GM12878 (cell line): ENCODE measurements at regions not wholly inside any gene's neighbourhood (a gene's known extent, or its start where the extent isn't known, plus 50 kb on each side); places are given as distances from the start of the nearest gene placed in this dataset.

ENCODE experiments used
- ATAC-seq: fragments of 200-7000 bp; cut with Tn5 transposase; 3 replicates; pipeline ENCODE4 v1.9.1; 2020; ENCODE audit warnings: mild to moderate bottlenecking, moderate library complexity
- BruUV-seq: library from RNA; stranded (reverse); fragments of 400-500 nt; replicated peaks from 2 replicates; lab custom pipeline; 2021; lab: Mats Ljungman, UMichigan
- CTCF ChIA-PET: fragments of 300-600 bp; sonication (Branson Sonifier 250); formaldehyde crosslinking; extraction: SDS; loops from one replicate; lab custom pipeline; 2021; ENCODE audit warnings: inconsistent platforms; lab: Yijun Ruan, JAX
- POLR2A ChIA-PET: fragments of 350-600 bp; formaldehyde crosslinking; extraction: SDS; loops from one replicate; lab custom pipeline; 2021; ENCODE audit warnings: inconsistent platforms; lab: Charles Lee
- RAD21 ChIA-PET: fragments of 300-600 bp; sonication (Branson Sonifier 250); formaldehyde crosslinking; loops from one replicate; lab custom pipeline; 2023; ENCODE audit warnings: antibody characterized with exemption; ENCODE audit not compliant: unreplicated experiment; lab: Charles Lee
- SMC1A ChIA-PET: fragments of 300-600 bp; sonication (Branson Sonifier 250); formaldehyde crosslinking; loops from one replicate; lab custom pipeline; 2023; ENCODE audit not compliant: unreplicated experiment, uncharacterized antibody; lab: Charles Lee
- DNase-seq: peaks from one replicate; pipeline ENCODE4 v3.0.0-alpha.2; 2011; ENCODE audit warnings: low read depth, low spot score
- FAIRE-seq: peaks from 3 replicates; lab custom pipeline; 2011; peaks lifted over from hg19 to GRCh38; lab: Jason Lieb, UNC
- H2AFZ ChIP-seq: 2 replicates; pipeline ENCODE4 v1.6.0; 2011; ENCODE audit warnings: low read depth, low read length, control low read depth; ENCODE audit not compliant: control insufficient read depth
- H3K27ac ChIP-seq: 2 replicates; pipeline ENCODE4 v1.5.1; 2011; ENCODE audit warnings: control low read depth; ENCODE audit not compliant: control insufficient read depth, insufficient read depth
- H3K27me3 ChIP-seq, 2 experiments: replicated peaks in 1 of 2; 2 replicates each; pipeline versions ENCODE4 v1.6.0 to v1.6.1; 2011; ENCODE audit warnings: low read length in 1 of 2; ENCODE audit not compliant: control insufficient read depth in 2 of 2, insufficient read depth in 2 of 2
- H3K36me3 ChIP-seq, 2 experiments: 2 replicates each; pipeline ENCODE4 v1.5.1; 2011; ENCODE audit warnings: low read length in 1 of 2; ENCODE audit not compliant: control insufficient read depth in 2 of 2, insufficient read depth in 2 of 2
- H3K4me1 ChIP-seq: 2 replicates; pipeline ENCODE4 v1.6.1; 2011; ENCODE audit warnings: mild to moderate bottlenecking, low read length, moderate library complexity, mixed read lengths; ENCODE audit not compliant: control insufficient read depth, insufficient read depth
- H3K4me2 ChIP-seq: 2 replicates; pipeline ENCODE4 v1.6.0; 2011; ENCODE audit warnings: control low read depth; ENCODE audit not compliant: control insufficient read depth, insufficient read depth
- H3K4me3 ChIP-seq: fragments of 200-600 bp; sonication (generic); 2 replicates; pipeline ENCODE4 v1.5.1; 2016
- H3K79me2 ChIP-seq: 2 replicates; pipeline ENCODE4 v1.6.0; 2011; ENCODE audit warnings: low read length; ENCODE audit not compliant: control insufficient read depth, insufficient read depth
- H3K9ac ChIP-seq: 2 replicates; pipeline ENCODE4 v1.8.0; 2011; ENCODE audit warnings: low read length, control low read depth, mixed read lengths; ENCODE audit not compliant: control insufficient read depth, insufficient read depth
- H3K9me3 ChIP-seq: replicated peaks from 3 replicates; pipeline ENCODE4 v1.5.1; 2011; ENCODE audit warnings: mild to moderate bottlenecking, low read length; ENCODE audit not compliant: control insufficient read depth, insufficient read depth
- H4K20me1 ChIP-seq: 2 replicates; pipeline ENCODE4 v1.6.0; 2011; ENCODE audit not compliant: control insufficient read depth, insufficient read depth
- CREB1 ChIP-seq: IDR thresholded peaks from 2 replicates; pipeline ENCODE4 v1.6.1; 2012; ENCODE audit warnings: low read depth, mild to moderate bottlenecking, inconsistent platforms
- CTCF ChIP-seq, 3 experiments: IDR thresholded peaks in 2 of 3; conservative IDR thresholded peaks in 1 of 3; 2 replicates each; pipeline ENCODE4 v1.5.1; 2011; ENCODE audit warnings: low read depth in 3 of 3, low read length in 3 of 3, mild to moderate bottlenecking in 3 of 3, control low read depth in 2 of 3, moderate library complexity in 2 of 3, inconsistent platforms in 1 of 3, mixed read lengths in 1 of 3; ENCODE audit not compliant: control insufficient read depth in 2 of 3, insufficient read depth in 1 of 3; ENCODE audit errors: extremely low read depth in 1 of 3
- E4F1 ChIP-seq: fragments of 450-650 bp; IDR thresholded peaks from 2 replicates; pipeline ENCODE4 v1.6.1; 2018; ENCODE audit warnings: borderline replicate concordance, mild to moderate bottlenecking; ENCODE audit not compliant: partially characterized antibody
- HDAC2 ChIP-seq: fragments of 200-600 bp; sonication (generic); IDR thresholded peaks from 2 replicates; pipeline ENCODE4 v1.6.1; 2017
- IKZF2 ChIP-seq, 2 experiments: fragments of 450-650 bp; IDR thresholded peaks; 2 replicates each; pipeline ENCODE4 v1.6.1; 2017; ENCODE audit warnings: mild to moderate bottlenecking in 2 of 2, moderate library complexity in 2 of 2
- MYB ChIP-seq: fragments of 150-350 bp; IDR thresholded peaks from 2 replicates; pipeline ENCODE4 v1.6.1; 2014; ENCODE audit warnings: mild to moderate bottlenecking, low read depth, low read length, borderline replicate concordance
- NR2F1 ChIP-seq: fragments of 450-650 bp; conservative IDR thresholded peaks from 2 replicates; pipeline ENCODE4 v1.6.1; 2017; ENCODE audit warnings: mild to moderate bottlenecking
- NRF1 ChIP-seq: conservative IDR thresholded peaks from 2 replicates; pipeline ENCODE4 v1.6.1; 2011; ENCODE audit warnings: mild to moderate bottlenecking, low read depth, low read length, improper control_type of control experiment
- PBX3 ChIP-seq: IDR thresholded peaks from 2 replicates; pipeline ENCODE4 v1.6.1; 2011; ENCODE audit warnings: mild to moderate bottlenecking, low read depth, low read length, moderate library complexity; ENCODE audit not compliant: insufficient replicate concordance
- SMAD5 ChIP-seq: IDR thresholded peaks from 2 replicates; pipeline ENCODE4 v1.6.1; 2016; ENCODE audit warnings: antibody characterized with exemption, low read depth
- SUZ12 ChIP-seq: fragments of 200-600 bp; sonication (generic); IDR thresholded peaks from one replicate; pipeline ENCODE4 v1.6.1; 2018; ENCODE audit warnings: antibody characterized with exemption, mild to moderate bottlenecking; ENCODE audit not compliant: unreplicated experiment
- YY1 ChIP-seq: IDR thresholded peaks from 2 replicates; pipeline ENCODE4 v1.6.1; 2011; ENCODE audit warnings: low read depth, mild to moderate bottlenecking, low read length
- ZNF24 ChIP-seq: fragments of 450-650 bp; IDR thresholded peaks from 2 replicates; pipeline ENCODE4 v1.6.1; 2017; ENCODE audit warnings: antibody characterized with exemption, mild to moderate bottlenecking
- WGBS: methylation state at CpG from one replicate; pipeline ENCODE4 v1.1.6; 2016; ENCODE audit warnings: low lambda C conversion rate; ENCODE audit not compliant: insufficient replicate concordance, insufficient coverage; ENCODE audit errors: missing lambda C conversion rate; 5-methylcytosine and 5-hydroxymethylcytosine counted together
- in situ Hi-C: fragments of 300-500 bp; cut with MboI; formaldehyde crosslinking; loops from 9 replicates; pipeline ENCODE4 v1.14.3; 2018; ENCODE audit warnings: mixed read lengths
- intact Hi-C: fragments of 100-400 bp; cut with micrococcal nuclease; formaldehyde crosslinking; loops from one replicate; pipeline ENCODE4 v1.14.2; 2022; ENCODE audit not compliant: unreplicated experiment

- in situ Hi-C loops (no loop called here), intact Hi-C loops (no loop called here)
- H3K4me2 ChIP-seq = no peak overlapping the region
- H3K79me2 ChIP-seq = no peaks in the 10 kb centered on the region
- ChIA-PET SMC1A (interaction anchor here (0.8 to 3.7 kb wide), 5 partner anchors 8 to 21 kb away, joined by 3 to 28 read pairs (median 3); no protein-coding TSS in a partner anchor), CTCF (no interaction called here), POLR2A (no interaction called here), RAD21 (interaction anchor here (1.0 kb wide), 1 partner anchor 13 kb away, joined by 3 read pairs; no protein-coding TSS in a partner anchor)
- H3K36me3 ChIP-seq = no peaks in the 10 kb centered on the region
- ATAC-seq (no peak), DNase-seq (no peak), FAIRE-seq (no peak)
- H3K27me3 ChIP-seq = no peaks in the 10 kb centered on the region
- H3K4me3 ChIP-seq = no peak overlapping the region
- TF ChIP-seq SMAD5 = no peak
- no peak for TF ChIP-seq SUZ12
- TF ChIP-seq NR2F1 = no peak
- TF ChIP-seq IKZF2 (IDR thresholded peaks at IDR 0.05) = no peak
- TF ChIP-seq CREB1 = no peak
- no peak for TF ChIP-seq HDAC2
- no peak for TF ChIP-seq NRF1
- no peak for TF ChIP-seq MYB
- H3K27ac ChIP-seq = no peak overlapping the region
- H3K9ac ChIP-seq = no peak overlapping the region
- no peak overlapping the region for H2AFZ ChIP-seq
- no peaks in the 10 kb centered on the region for H4K20me1 ChIP-seq
- H3K4me1 ChIP-seq = no peaks in the 10 kb centered on the region
- WGBS = 94% methylated on average over 3 of the region's 3 CpGs
- no TSS peak for BruUV-seq
- no peaks in the 10 kb centered on the region; the same call in 2 of the 3 replicates for H3K9me3 ChIP-seq
These were observed 135.4 kb upstream of the MDM1 start for GRCh38 chr12:68467514-68467913.

- POLR2A ChIA-PET = no interaction called here
- no peak for DNase-seq
- Histone ChIP-seq H3K79me2 (no peaks in the 10 kb centered on the region), H3K27ac (no peak overlapping the region), H3K9ac (no peak overlapping the region), H3K4me2 (no peak overlapping the region), H4K20me1 (no peaks in the 10 kb centered on the region)
- in situ Hi-C loops = no loop called here
- no peak for ATAC-seq
- no peak for TF ChIP-seq E4F1
- TF ChIP-seq CTCF (IDR thresholded peaks at IDR 0.05 in 2 of 3, conservative IDR thresholded peaks at IDR 0.05 in 1 of 3; ENCODE audit: control insufficient read depth in 2 of 3, extremely low read depth in 1 of 3, insufficient read depth in 1 of 3, low read depth in 3 of 3, low read length in 3 of 3) = no peak
- no peak for TF ChIP-seq ZNF24
- TF ChIP-seq PBX3 = no peak
- TF ChIP-seq YY1 = no peak
- TF ChIP-seq, all 136 proteins: peak for 0
- ChIA-PET SMC1A (interaction anchor here (0.8 to 3.7 kb wide), 4 partner anchors 11 to 21 kb away, joined by 3 to 28 read pairs (median 3); no protein-coding TSS in a partner anchor), CTCF (no interaction called here), RAD21 (interaction anchor here (1.0 kb wide), 1 partner anchor 13 kb away, joined by 3 read pairs; no protein-coding TSS in a partner anchor)
- no peaks in the 10 kb centered on the region for H3K4me1 ChIP-seq
- no peaks in the 10 kb centered on the region; the same call in 2 of the 3 replicates for H3K9me3 ChIP-seq
- intact Hi-C loops = no loop called here
- no peak overlapping the region for H2AFZ ChIP-seq
- no peak overlapping the region for H3K4me3 ChIP-seq
- WGBS = 75% methylated on average over 2 of the region's 2 CpGs
- no peaks in the 10 kb centered on the region for H3K27me3 ChIP-seq
- FAIRE-seq = no peak
- no peaks in the 10 kb centered on the region for H3K36me3 ChIP-seq
- BruUV-seq = no TSS peak
These were observed 135.9 kb upstream of the MDM1 start for GRCh38 chr12:68468036-68468435.
